ENCODE measurements at regions not wholly inside any gene's neighbourhood (a gene's known extent, or its start where the extent isn't known, plus 50 kb on each side); places are given as distances from the start of the nearest gene placed in this dataset.

DNA sequence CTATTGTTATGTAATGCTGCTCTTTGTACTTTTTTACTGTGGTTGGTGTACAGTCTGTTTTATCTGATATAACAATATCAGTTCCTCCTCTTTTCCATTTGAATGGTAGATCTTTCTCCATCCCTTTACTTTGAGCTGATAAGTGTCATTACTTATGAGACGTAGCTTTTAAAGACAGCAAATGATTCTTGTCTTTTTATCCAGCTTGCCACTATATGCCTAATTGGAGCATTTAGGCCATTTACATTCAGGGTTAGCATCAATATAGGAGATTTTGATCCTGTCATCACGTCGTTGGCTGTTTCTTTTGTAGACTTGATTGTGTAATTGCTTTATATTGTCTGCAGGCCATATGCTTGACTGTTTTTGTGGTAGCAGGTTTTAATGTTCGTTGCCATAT lies 894.2 kb upstream of the ATXN8OS start:
- no peaks in the 10 kb centered on the region for H3K36me3 ChIP-seq
- H3K9me3 ChIP-seq (replicated peaks), result peaks cover 8% of the 10 kb centered on the region
- H3K4me1 ChIP-seq, result no peaks in the 10 kb centered on the region
- no peak overlapping the region for H3K27ac ChIP-seq (replicated peaks)
- H3K27me3 ChIP-seq (ENCODE audit: low read depth), result no peaks in the 10 kb centered on the region
- intact Hi-C loops (cut with micrococcal nuclease), result no loop called here
- no peak for DNase-seq
- no peak overlapping the region for H3K4me3 ChIP-seq
- TF ChIP-seq CTCF (IDR thresholded peaks at IDR 0.05; ENCODE audit: borderline replicate concordance), result no peak

GRCh38 chr13:69204620-69205019 lies 903.0 kb upstream of the ATXN8OS start:
- Histone ChIP-seq H3K36me3 (no peaks in the 10 kb centered on the region), H3K4me3 (no peak overlapping the region), H3K4me1 (no peaks in the 10 kb centered on the region), H3K27ac (replicated peaks) (no peak overlapping the region), H3K27me3 (ENCODE audit: low read depth) (no peaks in the 10 kb centered on the region), H3K9me3 (replicated peaks) (peaks cover 9% of the 10 kb centered on the region)
- intact Hi-C loops (cut with micrococcal nuclease), result no loop called here
- no peak for TF ChIP-seq CTCF (IDR thresholded peaks at IDR 0.05; ENCODE audit: borderline replicate concordance)
- DNase-seq, result no peak

GRCh38 chr13:69202996-69203395 lies 904.6 kb upstream of the ATXN8OS start:
- no peak overlapping the region for H3K4me3 ChIP-seq
- no peak for DNase-seq
- TF ChIP-seq CTCF (IDR thresholded peaks at IDR 0.05; ENCODE audit: borderline replicate concordance), result no peak
- intact Hi-C loops (cut with micrococcal nuclease), result no loop called here
- no peaks in the 10 kb centered on the region for H3K36me3 ChIP-seq
- H3K9me3 ChIP-seq (replicated peaks), result peaks cover 9% of the 10 kb centered on the region
- no peak overlapping the region for H3K27ac ChIP-seq (replicated peaks)
- H3K27me3 ChIP-seq (ENCODE audit: low read depth), result no peaks in the 10 kb centered on the region
- H3K4me1 ChIP-seq, result no peaks in the 10 kb centered on the region

DNA sequence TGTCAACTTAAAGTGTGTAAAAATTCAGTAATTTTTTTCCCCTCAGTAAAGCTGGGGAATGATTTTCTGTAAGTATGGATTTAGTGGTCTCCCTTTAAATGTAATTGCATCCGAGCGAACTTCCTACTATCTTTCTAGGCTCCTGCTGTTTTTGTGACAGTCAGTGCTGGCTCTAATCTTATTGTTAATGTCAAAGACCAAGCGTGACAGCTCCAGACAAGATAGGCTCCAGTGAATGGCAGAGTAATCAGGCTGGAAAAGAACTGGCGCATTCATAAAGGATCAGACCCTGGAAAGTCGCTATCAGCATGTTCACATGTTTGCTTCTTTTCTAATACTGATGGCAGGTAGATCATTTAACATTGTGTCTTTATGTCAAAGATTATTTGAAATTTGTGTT lies 908.0 kb upstream of the ATXN8OS start:
- TF ChIP-seq CTCF (IDR thresholded peaks at IDR 0.05; ENCODE audit: borderline replicate concordance), result no peak
- intact Hi-C loops (cut with micrococcal nuclease), result no loop called here
- H3K27me3 ChIP-seq (ENCODE audit: low read depth), result no peaks in the 10 kb centered on the region
- H3K4me1 ChIP-seq, result no peaks in the 10 kb centered on the region
- H3K4me3 ChIP-seq, result no peak overlapping the region
- no peak for DNase-seq
- no peaks in the 10 kb centered on the region for H3K9me3 ChIP-seq (replicated peaks)
- H3K36me3 ChIP-seq, result no peaks in the 10 kb centered on the region
- no peak overlapping the region for H3K27ac ChIP-seq (replicated peaks)

DNA sequence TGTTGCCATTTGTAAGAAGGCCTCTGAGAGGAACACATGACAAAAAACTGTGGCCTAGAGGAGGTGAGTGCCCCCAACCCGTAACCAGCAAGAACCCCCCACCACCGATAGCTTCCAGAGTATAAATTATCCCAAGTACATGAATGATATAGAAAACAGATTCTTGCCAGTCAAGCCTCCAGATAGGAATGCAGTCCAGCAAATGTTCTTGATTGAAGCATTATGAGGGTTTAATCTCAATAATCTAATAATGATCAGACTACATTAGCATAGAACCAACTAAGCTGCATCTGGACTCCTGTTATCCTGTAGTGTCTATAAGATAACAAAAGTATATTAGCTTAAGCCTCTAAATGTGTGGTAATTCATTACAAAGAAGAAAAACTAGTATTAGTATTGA lies 908.9 kb upstream of the ATXN8OS start:
- Histone ChIP-seq H3K4me3 (no peak overlapping the region), H3K27ac (replicated peaks) (no peak overlapping the region), H3K27me3 (ENCODE audit: low read depth) (no peaks in the 10 kb centered on the region), H3K9me3 (replicated peaks) (no peaks in the 10 kb centered on the region), H3K4me1 (no peaks in the 10 kb centered on the region), H3K36me3 (no peaks in the 10 kb centered on the region)
- TF ChIP-seq CTCF (IDR thresholded peaks at IDR 0.05; ENCODE audit: borderline replicate concordance), result no peak
- DNase-seq, result no peak
- intact Hi-C loops (cut with micrococcal nuclease), result no loop called here

DNA sequence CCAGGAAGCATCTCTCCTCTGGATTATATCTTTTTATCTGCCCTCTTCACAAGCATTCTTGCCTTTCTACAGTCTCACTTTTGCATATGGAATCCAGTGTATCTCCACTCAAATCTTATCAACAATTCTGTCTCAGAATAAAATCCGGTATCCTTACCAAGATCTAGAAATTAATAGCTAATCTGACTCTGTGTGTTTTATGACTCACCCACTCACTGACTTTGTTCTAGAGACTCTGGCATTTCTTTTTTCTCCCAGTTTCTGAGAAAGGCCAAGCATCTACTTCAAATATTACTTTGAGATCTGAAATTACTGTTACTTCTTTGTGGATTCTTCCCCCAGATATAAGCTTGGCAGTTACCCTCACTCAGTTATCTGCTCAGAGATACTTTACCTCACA lies 913.5 kb upstream of the ATXN8OS start:
- DNase-seq, result no peak
- Histone ChIP-seq H3K27ac (replicated peaks) (no peak overlapping the region), H3K4me1 (no peaks in the 10 kb centered on the region), H3K27me3 (ENCODE audit: low read depth) (no peaks in the 10 kb centered on the region), H3K9me3 (replicated peaks) (no peaks in the 10 kb centered on the region), H3K4me3 (no peak overlapping the region), H3K36me3 (no peaks in the 10 kb centered on the region)
- intact Hi-C loops (cut with micrococcal nuclease), result no loop called here
- TF ChIP-seq CTCF (IDR thresholded peaks at IDR 0.05; ENCODE audit: borderline replicate concordance), result no peak
